K562 (cell line): ENCODE measurements at regions not wholly inside any gene's neighbourhood (a gene's known extent, or its start where the extent isn't known, plus 50 kb on each side); places are given as distances from the start of the nearest gene placed in this dataset.

Experiments
- ATAC-seq: fragments of 200-7000 bp; cut with Tn5 transposase; 3 replicates; pipeline ENCODE4 v1.9.1; 2020; ENCODE audit warnings: moderate library complexity
- BruUV-seq: library from RNA; stranded (reverse); fragments of 400-500 nt; replicated peaks from 2 replicates; lab custom pipeline; 2021; lab: Mats Ljungman, UMichigan
- CTCF ChIA-PET: fragments of 300-600 bp; formaldehyde crosslinking; extraction: SDS; loops from one replicate; lab custom pipeline; 2021; ENCODE audit warnings: low intra/inter-chr PET ratio; lab: Yijun Ruan, JAX
- POLR2A ChIA-PET: fragments of 300-600, 350-650 bp; sonication (Branson Sonifier 250); formaldehyde crosslinking; extraction: SDS; loops from one replicate; lab custom pipeline; 2021; ENCODE audit warnings: antibody characterized with exemption, inconsistent platforms; lab: Yijun Ruan, JAX
- DNase-seq, 4 experiments: peaks; one replicate each; pipeline versions ENCODE4 v3.0.0 to v3.0.0-alpha.2; 2011 to 2018; ENCODE audit warnings: low spot score in 3 of 4, mixed read lengths in 3 of 4; ENCODE audit errors: extremely low read depth in 1 of 4
- FAIRE-seq: peaks from 2 replicates; lab custom pipeline; 2011; peaks lifted over from hg19 to GRCh38; lab: Jason Lieb, UNC
- H2AFZ ChIP-seq: 2 replicates; pipeline ENCODE4 v1.6.0; 2011; ENCODE audit warnings: low read depth, low read length, control low read depth, inconsistent platforms
- H3K27ac ChIP-seq: fragments of 200-600 bp; 3 replicates; pipeline ENCODE4 v1.8.0; 2011; ENCODE audit warnings: low read depth, mild to moderate bottlenecking, control low read depth, inconsistent platforms, low read length, moderate library complexity, mixed read lengths; ENCODE audit errors: extremely low read depth
- H3K27me3 ChIP-seq, 2 experiments: fragments of 300-600 bp in 1 of 2; 2 replicates in 1 of 2; 3 replicates in 1 of 2; pipeline versions ENCODE4 v1.6.0 to v1.8.0; 2011; ENCODE audit warnings: inconsistent platforms in 2 of 2, low read length in 2 of 2, mild to moderate bottlenecking in 1 of 2, mixed read lengths in 1 of 2, moderate library complexity in 1 of 2; ENCODE audit not compliant: control insufficient read depth in 2 of 2, insufficient read depth in 2 of 2
- H3K36me3 ChIP-seq: fragments of 300-600 bp; 3 replicates; pipeline ENCODE4 v1.8.0; 2011; ENCODE audit warnings: mild to moderate bottlenecking, low read length, inconsistent platforms; ENCODE audit not compliant: control insufficient read depth, insufficient read depth
- H3K4me1 ChIP-seq, 2 experiments: fragments of 200-600 bp in 1 of 2; replicated peaks in 1 of 2; 2 replicates in 1 of 2; 3 replicates in 1 of 2; pipeline versions ENCODE4 v1.5.1 to v1.8.0; 2011; ENCODE audit warnings: inconsistent platforms in 2 of 2, low read length in 2 of 2, mild to moderate bottlenecking in 1 of 2, mixed read lengths in 1 of 2, moderate library complexity in 1 of 2; ENCODE audit not compliant: control insufficient read depth in 2 of 2, insufficient read depth in 2 of 2
- H3K4me2 ChIP-seq: 2 replicates; pipeline ENCODE4 v1.6.1; 2011; ENCODE audit warnings: low read length, control low read depth, inconsistent platforms, mixed read lengths; ENCODE audit not compliant: insufficient read depth
- H3K4me3 ChIP-seq: fragments of 200-600 bp; sonication (generic), shearing (Covaris generic); 2 replicates; pipeline ENCODE4 v1.5.1; 2016; ENCODE audit warnings: control low read depth, inconsistent platforms
- H3K79me2 ChIP-seq: fragments of 200-600 bp; 3 replicates; pipeline ENCODE4 v1.8.0; 2011; ENCODE audit warnings: low read length, inconsistent platforms; ENCODE audit not compliant: control insufficient read depth, insufficient read depth
- H3K9ac ChIP-seq, 2 experiments: 2 replicates each; pipeline versions ENCODE4 v1.6.0 to v1.6.1; 2011; ENCODE audit warnings: low read depth in 2 of 2, low read length in 2 of 2, control low read depth in 1 of 2, inconsistent platforms in 1 of 2, mild to moderate bottlenecking in 1 of 2, mixed read lengths in 1 of 2; ENCODE audit not compliant: insufficient read depth in 1 of 2
- H3K9me1 ChIP-seq: one replicate; pipeline ENCODE4 v1.6.0; 2011; ENCODE audit warnings: inconsistent platforms, mild to moderate bottlenecking, low read length, moderate library complexity; ENCODE audit not compliant: control insufficient read depth, insufficient read depth
- H3K9me3 ChIP-seq: replicated peaks from 2 replicates; pipeline ENCODE4 v1.5.1; 2011; ENCODE audit warnings: low read depth, low read length, inconsistent platforms; ENCODE audit not compliant: control insufficient read depth, insufficient read depth
- H4K20me1 ChIP-seq: replicated peaks from 2 replicates; pipeline ENCODE4 v1.6.1; 2011; ENCODE audit warnings: low read length, inconsistent platforms, mixed read lengths; ENCODE audit not compliant: control insufficient read depth, insufficient read depth
- ARID1B ChIP-seq: fragments of 450-650 bp; IDR thresholded peaks from 2 replicates; pipeline ENCODE4 v1.6.1; 2016; ENCODE audit warnings: antibody characterized with exemption, mild to moderate bottlenecking, inconsistent platforms
- BDP1 ChIP-seq: IDR thresholded peaks from 3 replicates; pipeline ENCODE4 v1.6.1; 2011; ENCODE audit not compliant: insufficient read length, insufficient read depth
- CHD2 ChIP-seq: IDR thresholded peaks from 2 replicates; pipeline ENCODE4 v1.6.1; 2011; ENCODE audit warnings: low read depth, low read length
- HEY1 ChIP-seq: fragments of 250-450 bp; sonication (Bioruptor Pico); IDR thresholded peaks from 2 replicates; pipeline ENCODE4 v1.5.0; 2020; ENCODE audit warnings: mild to moderate bottlenecking, moderate library complexity, borderline replicate concordance
- PPARD ChIP-seq: fragments of 250-450 bp; sonication (Bioruptor Pico); IDR thresholded peaks from 2 replicates; pipeline ENCODE4 v1.8.0; 2022; ENCODE audit warnings: inconsistent platforms, mild to moderate bottlenecking, moderate library complexity
- RB1 ChIP-seq: fragments of 450-650 bp; IDR thresholded peaks from 2 replicates; pipeline ENCODE4 v1.6.1; 2017; ENCODE audit warnings: low read depth, mild to moderate bottlenecking
- RUNX1 ChIP-seq: sonication (generic); IDR thresholded peaks from 2 replicates; pipeline ENCODE4 v1.6.1; 2016; ENCODE audit warnings: antibody characterized with exemption, low read depth
- STAG1 ChIP-seq: sonication (generic); formaldehyde crosslinking; IDR thresholded peaks from 2 replicates; pipeline ENCODE4 v1.5.0; 2020; ENCODE audit warnings: missing genetic modification reagents, borderline replicate concordance
- ZNF395 ChIP-seq: fragments of 200-800 bp; sonication (Bioruptor generic); IDR thresholded peaks from 2 replicates; pipeline ENCODE4 v1.6.1; 2017; ENCODE audit warnings: missing genetic modification characterization, missing compliant biosample characterization
- ZNF586 ChIP-seq: fragments of 450-650 bp; formaldehyde crosslinking; conservative IDR thresholded peaks from 2 replicates; pipeline ENCODE4 v1.4.0; 2020; ENCODE audit warnings: mild to moderate bottlenecking, moderate library complexity
- ZNF785 ChIP-seq: fragments of 250-450 bp; sonication (Bioruptor Pico); IDR thresholded peaks from 2 replicates; pipeline ENCODE4 v1.4.0; 2020; ENCODE audit warnings: mild to moderate bottlenecking
- WGBS: fragments of 100-300 bp; shearing (Covaris generic); methylation state at CpG from one replicate; pipeline ENCODE4 v1.1.6; 2016; ENCODE audit warnings: low coverage, mixed read lengths; ENCODE audit not compliant: insufficient coverage; ENCODE audit errors: missing lambda C conversion rate; 5-methylcytosine and 5-hydroxymethylcytosine counted together
- in situ Hi-C: fragments of 300-500 bp; cut with MboI; formaldehyde crosslinking; loops from 4 replicates; pipeline ENCODE4 v1.15.0; 2018; ENCODE audit warnings: inconsistent platforms, mixed read lengths
- intact Hi-C: fragments of 100-400 bp; cut with micrococcal nuclease; formaldehyde crosslinking; loops from 2 replicates; pipeline ENCODE4 v1.14.2; 2022

DNA sequence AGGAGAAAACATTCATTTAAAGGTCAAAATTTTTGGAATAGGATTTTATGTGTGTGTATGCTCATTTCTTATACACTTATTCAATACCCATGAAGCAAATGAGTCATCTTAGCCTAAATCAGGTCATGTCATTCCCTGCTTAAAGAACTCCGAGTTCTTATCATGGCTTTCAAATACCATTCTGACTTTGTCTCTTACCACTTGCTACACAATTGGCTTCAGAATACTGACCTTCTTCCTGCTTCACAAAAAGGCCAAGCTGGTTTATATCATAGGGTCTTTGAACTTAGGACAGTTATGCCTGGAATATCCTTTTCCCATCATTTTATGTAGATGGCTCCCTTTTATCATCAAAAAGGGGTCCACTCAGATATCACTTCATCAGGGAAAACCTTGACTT is 652.2 kb upstream of the WWC1 start:
- Histone ChIP-seq H3K4me2 (no peak overlapping the region), H3K4me3 (no peak overlapping the region), H3K36me3 (no peaks in the 10 kb centered on the region), H3K79me2 (no peaks in the 10 kb centered on the region), H3K9me3 (no peaks in the 10 kb centered on the region), H3K27me3 (no peaks in the 10 kb centered on the region), H3K4me1 (no peaks in the 10 kb centered on the region), H3K27ac (no peak overlapping the region), H3K9me1 (no peaks in the 10 kb centered on the region), H2AFZ (no peak overlapping the region), H4K20me1 (no peaks in the 10 kb centered on the region), H3K9ac (no peak overlapping the region)
- TF ChIP-seq ARID1B (no peak), RUNX1 (no peak), ZNF586 (CRISPR knock-in tag) (no peak), CHD2 (no peak), ZNF785 (CRISPR knock-in tag) (no peak), RB1 (no peak), PPARD (no peak)
- intact Hi-C loops (no loop called here), in situ Hi-C loops (no loop called here)
- ChIA-PET POLR2A (no interaction called here), CTCF (no interaction called here)
- 0% methylated on average over 1 of the region's 1 CpG for WGBS
- no TSS peak for BruUV-seq
- no peak for FAIRE-seq
- no peak for DNase-seq
- no peak for ATAC-seq

- no peaks in the 10 kb centered on the region for H3K36me3 ChIP-seq
- no peak for ATAC-seq
- CTCF ChIA-PET, result no interaction called here
- no peak overlapping the region for H3K4me2 ChIP-seq
- no peak overlapping the region for H2AFZ ChIP-seq
- H3K4me3 ChIP-seq, result no peak overlapping the region
- H3K27ac ChIP-seq, result no peak overlapping the region
- FAIRE-seq, result no peak
- H3K79me2 ChIP-seq, result no peaks in the 10 kb centered on the region
- intact Hi-C loops, result no loop called here
- H3K27me3 ChIP-seq, result no peaks in the 10 kb centered on the region
- no TSS peak for BruUV-seq
- no peak overlapping the region for H3K9ac ChIP-seq
- no peaks in the 10 kb centered on the region for H4K20me1 ChIP-seq
- in situ Hi-C loops, result no loop called here
- POLR2A ChIA-PET, result no interaction called here
- no peaks in the 10 kb centered on the region for H3K4me1 ChIP-seq
- no peak for TF ChIP-seq HEY1 (CRISPR knock-in tag)
- no peak for TF ChIP-seq ZNF395 (CRISPR knock-in tag)
- TF ChIP-seq STAG1 (CRISPR knock-in tag), result no peak
- no peak for TF ChIP-seq BDP1
- TF ChIP-seq, all 486 proteins: peak for 0
- Histone ChIP-seq H3K9me3 (no peaks in the 10 kb centered on the region), H3K9me1 (no peaks in the 10 kb centered on the region)
- DNase-seq, result no peak
These were observed 651.7 kb upstream of the WWC1 start for GRCh38 chr5:167639766-167640165.
